GM12891 (cell line): ENCODE measurements at regions not wholly inside any gene's neighbourhood (a gene's known extent, or its start where the extent isn't known, plus 50 kb on each side); places are given as distances from the start of the nearest gene placed in this dataset.

ENCODE experiments used
- POLR2A ChIP-seq: IDR thresholded peaks from 2 replicates; pipeline ENCODE4 v1.6.1; 2011; ENCODE audit warnings: low read depth, low read length, control low read depth
- POLR2AphosphoS5 ChIP-seq: IDR thresholded peaks from 2 replicates; pipeline ENCODE4 v1.6.1; 2011; ENCODE audit warnings: low read depth, low read length, control low read depth
- POU2F2 ChIP-seq: IDR thresholded peaks from 2 replicates; pipeline ENCODE4 v1.6.1; 2011; ENCODE audit warnings: low read depth, mild to moderate bottlenecking, control low read depth, low read length, moderate library complexity
- SPI1 ChIP-seq: IDR thresholded peaks from 2 replicates; pipeline ENCODE4 v1.6.1; 2011; ENCODE audit warnings: low read depth, low read length, control low read depth
- TAF1 ChIP-seq: IDR thresholded peaks from 2 replicates; pipeline ENCODE4 v1.6.1; 2011; ENCODE audit warnings: low read depth, low read length, control low read depth

DNA sequence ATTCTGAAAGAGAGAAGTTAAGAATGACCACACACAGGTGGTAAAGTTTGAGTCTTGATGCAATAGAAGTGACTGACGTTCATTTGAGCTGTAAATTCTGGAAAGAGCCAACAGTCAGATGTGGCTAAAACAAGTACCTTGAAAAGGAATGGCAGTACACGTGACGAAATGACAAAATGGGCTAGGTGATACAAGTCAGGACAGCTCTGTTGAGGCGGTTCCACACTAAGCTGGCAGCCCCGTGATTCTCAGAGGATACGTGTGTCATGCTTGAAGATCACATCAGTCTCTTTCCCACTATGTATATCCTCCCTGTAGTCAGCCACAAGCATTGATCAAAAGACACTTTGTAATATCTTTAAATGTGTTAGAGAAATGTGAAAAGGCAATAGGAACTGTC is 881.3 kb upstream of the ADGRL2 start:
- TF ChIP-seq POLR2A, result no peak
- no peak for TF ChIP-seq TAF1
- TF ChIP-seq POLR2AphosphoS5, result no peak
- TF ChIP-seq SPI1, result no peak
- TF ChIP-seq POU2F2, result no peak
